ENCODE measurements at regions not wholly inside any gene's neighbourhood (a gene's known extent, or its start where the extent isn't known, plus 50 kb on each side); places are given as distances from the start of the nearest gene placed in this dataset.
"Not testable (repeated sequence)": the region's sequence is repeated elsewhere in the genome, so short reads cannot be mapped to it uniquely, and the experiment has no call there.

GRCh38 chr3:86451749-86452148, 539.2 kb downstream of the VGLL3 start:
- no peaks in the 10 kb centered on the region for H3K4me1 ChIP-seq (ENCODE audit: control insufficient read depth, insufficient read depth, low read length, unreplicated experiment)
- H3K4me3 ChIP-seq (ENCODE audit: low read depth, low read length), result no peak overlapping the region
- no peak overlapping the region for H2AFZ ChIP-seq (ENCODE audit: low read length, unreplicated experiment)
- no peaks in the 10 kb centered on the region for H3K27me3 ChIP-seq (ENCODE audit: insufficient read depth, low read length)
- no peaks in the 10 kb centered on the region for H3K79me2 ChIP-seq (ENCODE audit: control insufficient read depth, insufficient read depth, low read length, unreplicated experiment)
- H3K36me3 ChIP-seq (ENCODE audit: insufficient read depth, low read length), result no peaks in the 10 kb centered on the region
- H3K27ac ChIP-seq (ENCODE audit: low read depth, low read length), result no peak overlapping the region

- Histone ChIP-seq H3K36me3 (ENCODE audit: insufficient read depth, low read length) (no peaks in the 10 kb centered on the region), H3K79me2 (ENCODE audit: control insufficient read depth, insufficient read depth, low read length, unreplicated experiment) (no peaks in the 10 kb centered on the region), H3K27ac (ENCODE audit: low read depth, low read length) (no peak overlapping the region), H3K4me3 (ENCODE audit: low read depth, low read length) (no peak overlapping the region), H3K4me1 (ENCODE audit: control insufficient read depth, insufficient read depth, low read length, unreplicated experiment) (no peaks in the 10 kb centered on the region), H3K27me3 (ENCODE audit: insufficient read depth, low read length) (no peaks in the 10 kb centered on the region), H2AFZ (ENCODE audit: low read length, unreplicated experiment) (no peak overlapping the region)
Observed at GRCh38 chr3:86438544-86438943, 552.4 kb downstream of the VGLL3 start.

- Histone ChIP-seq H2AFZ (ENCODE audit: low read length, unreplicated experiment) (no peak overlapping the region), H3K4me1 (ENCODE audit: control insufficient read depth, insufficient read depth, low read length, unreplicated experiment) (no peaks in the 10 kb centered on the region), H3K4me3 (ENCODE audit: low read depth, low read length) (no peak overlapping the region), H3K27ac (ENCODE audit: low read depth, low read length) (no peak overlapping the region), H3K36me3 (ENCODE audit: insufficient read depth, low read length) (no peaks in the 10 kb centered on the region), H3K79me2 (ENCODE audit: control insufficient read depth, insufficient read depth, low read length, unreplicated experiment) (no peaks in the 10 kb centered on the region), H3K27me3 (ENCODE audit: insufficient read depth, low read length) (no peaks in the 10 kb centered on the region)
Observed at GRCh38 chr3:86427343-86427742, 563.6 kb downstream of the VGLL3 start.

- H3K36me3 ChIP-seq (ENCODE audit: insufficient read depth, low read length), result no peaks in the 10 kb centered on the region
- H3K79me2 ChIP-seq (ENCODE audit: control insufficient read depth, insufficient read depth, low read length, unreplicated experiment), result no peaks in the 10 kb centered on the region
- no peaks in the 10 kb centered on the region for H3K27me3 ChIP-seq (ENCODE audit: insufficient read depth, low read length)
- no peak overlapping the region for H3K4me3 ChIP-seq (ENCODE audit: low read depth, low read length)
- H2AFZ ChIP-seq (ENCODE audit: low read length, unreplicated experiment), result no peak overlapping the region
- H3K4me1 ChIP-seq (ENCODE audit: control insufficient read depth, insufficient read depth, low read length, unreplicated experiment), result no peaks in the 10 kb centered on the region
- no peak overlapping the region for H3K27ac ChIP-seq (ENCODE audit: low read depth, low read length)
Observed at GRCh38 chr3:86420990-86421739, 569.8 kb downstream of the VGLL3 start.

GRCh38 chr3:86418861-86419260, 572.1 kb downstream of the VGLL3 start:
- Histone ChIP-seq H3K27ac (ENCODE audit: low read depth, low read length) (no peak overlapping the region), H3K4me3 (ENCODE audit: low read depth, low read length) (no peak overlapping the region), H3K79me2 (ENCODE audit: control insufficient read depth, insufficient read depth, low read length, unreplicated experiment) (no peaks in the 10 kb centered on the region), H3K36me3 (ENCODE audit: insufficient read depth, low read length) (no peaks in the 10 kb centered on the region), H2AFZ (ENCODE audit: low read length, unreplicated experiment) (no peak overlapping the region), H3K27me3 (ENCODE audit: insufficient read depth, low read length) (no peaks in the 10 kb centered on the region), H3K4me1 (ENCODE audit: control insufficient read depth, insufficient read depth, low read length, unreplicated experiment) (no peaks in the 10 kb centered on the region)

- H3K27me3 ChIP-seq (ENCODE audit: insufficient read depth, low read length), result no peaks in the 10 kb centered on the region
- no peak overlapping the region for H2AFZ ChIP-seq (ENCODE audit: low read length, unreplicated experiment)
- H3K79me2 ChIP-seq (ENCODE audit: control insufficient read depth, insufficient read depth, low read length, unreplicated experiment), result no peaks in the 10 kb centered on the region
- no peak overlapping the region for H3K4me3 ChIP-seq (ENCODE audit: low read depth, low read length)
- H3K27ac ChIP-seq (ENCODE audit: low read depth, low read length), result no peak overlapping the region
- H3K4me1 ChIP-seq (ENCODE audit: control insufficient read depth, insufficient read depth, low read length, unreplicated experiment), result no peaks in the 10 kb centered on the region
- H3K36me3 ChIP-seq (ENCODE audit: insufficient read depth, low read length), result no peaks in the 10 kb centered on the region
Observed at GRCh38 chr3:86416334-86416733, 574.6 kb downstream of the VGLL3 start.

GRCh38 chr3:86413645-86414044, 577.3 kb downstream of the VGLL3 start:
- H3K4me1 ChIP-seq (ENCODE audit: control insufficient read depth, insufficient read depth, low read length, unreplicated experiment), result no peaks in the 10 kb centered on the region
- no peak overlapping the region for H3K27ac ChIP-seq (ENCODE audit: low read depth, low read length)
- no peaks in the 10 kb centered on the region for H3K36me3 ChIP-seq (ENCODE audit: insufficient read depth, low read length)
- no peak overlapping the region for H2AFZ ChIP-seq (ENCODE audit: low read length, unreplicated experiment)
- H3K27me3 ChIP-seq (ENCODE audit: insufficient read depth, low read length), result no peaks in the 10 kb centered on the region
- H3K79me2 ChIP-seq (ENCODE audit: control insufficient read depth, insufficient read depth, low read length, unreplicated experiment), result no peaks in the 10 kb centered on the region
- H3K4me3 ChIP-seq (ENCODE audit: low read depth, low read length), result no peak overlapping the region

- no peaks in the 10 kb centered on the region for H3K27me3 ChIP-seq (ENCODE audit: insufficient read depth, low read length)
- H3K4me3 ChIP-seq (ENCODE audit: low read depth, low read length), result no peak overlapping the region
- H3K4me1 ChIP-seq (ENCODE audit: control insufficient read depth, insufficient read depth, low read length, unreplicated experiment), result no peaks in the 10 kb centered on the region
- no peak overlapping the region for H3K27ac ChIP-seq (ENCODE audit: low read depth, low read length)
- H3K36me3 ChIP-seq (ENCODE audit: insufficient read depth, low read length), result no peaks in the 10 kb centered on the region
- no peaks in the 10 kb centered on the region for H3K79me2 ChIP-seq (ENCODE audit: control insufficient read depth, insufficient read depth, low read length, unreplicated experiment)
- H2AFZ ChIP-seq (ENCODE audit: low read length, unreplicated experiment), result no peak overlapping the region
Observed at GRCh38 chr3:86410587-86410986, 580.4 kb downstream of the VGLL3 start.

- not testable (repeated sequence) for H2AFZ ChIP-seq (ENCODE audit: low read length, unreplicated experiment); H3K79me2 ChIP-seq (ENCODE audit: control insufficient read depth, insufficient read depth, low read length, unreplicated experiment); H3K27me3 ChIP-seq (ENCODE audit: insufficient read depth, low read length); H3K4me1 ChIP-seq (ENCODE audit: control insufficient read depth, insufficient read depth, low read length, unreplicated experiment); H3K36me3 ChIP-seq (ENCODE audit: insufficient read depth, low read length); H3K4me3 ChIP-seq (ENCODE audit: low read depth, low read length); H3K27ac ChIP-seq (ENCODE audit: low read depth, low read length)
Observed at GRCh38 chr3:86389759-86390158, 601.2 kb downstream of the VGLL3 start.

GRCh38 chr3:86388820-86389219, 602.1 kb downstream of the VGLL3 start:
- no peaks in the 10 kb centered on the region for H3K79me2 ChIP-seq (ENCODE audit: control insufficient read depth, insufficient read depth, low read length, unreplicated experiment)
- H3K27me3 ChIP-seq (ENCODE audit: insufficient read depth, low read length), result no peaks in the 10 kb centered on the region
- H3K27ac ChIP-seq (ENCODE audit: low read depth, low read length), result no peak overlapping the region

GRCh38 chr3:86382556-86382955, 608.4 kb downstream of the VGLL3 start:
- no peaks in the 10 kb centered on the region for H3K79me2 ChIP-seq (ENCODE audit: control insufficient read depth, insufficient read depth, low read length, unreplicated experiment)
- H3K27me3 ChIP-seq (ENCODE audit: insufficient read depth, low read length), result no peaks in the 10 kb centered on the region
- H3K4me1 ChIP-seq (ENCODE audit: control insufficient read depth, insufficient read depth, low read length, unreplicated experiment), result no peaks in the 10 kb centered on the region
- no peak overlapping the region for H2AFZ ChIP-seq (ENCODE audit: low read length, unreplicated experiment)
- no peaks in the 10 kb centered on the region for H3K36me3 ChIP-seq (ENCODE audit: insufficient read depth, low read length)
- H3K4me3 ChIP-seq (ENCODE audit: low read depth, low read length), result no peak overlapping the region
- H3K27ac ChIP-seq (ENCODE audit: low read depth, low read length), result no peak overlapping the region

More at GRCh38 chr3:86388820-86389219, 602.1 kb downstream of the VGLL3 start:
- Histone ChIP-seq H3K4me1 (ENCODE audit: control insufficient read depth, insufficient read depth, low read length, unreplicated experiment) (no peaks in the 10 kb centered on the region), H2AFZ (ENCODE audit: low read length, unreplicated experiment) (no peak overlapping the region), H3K4me3 (ENCODE audit: low read depth, low read length) (no peak overlapping the region), H3K36me3 (ENCODE audit: insufficient read depth, low read length) (no peaks in the 10 kb centered on the region)
